Thyroid gland (tissue), 4 donors: ENCODE measurements at regions not wholly inside any gene's neighbourhood (a gene's known extent, or its start where the extent isn't known, plus 50 kb on each side); places are given as distances from the start of the nearest gene placed in this dataset.

Experiments used
- POLR2A ChIP-seq, 2 donors: fragments of 450-650 bp; IDR thresholded peaks; one replicate each; pipeline ENCODE4 v1.6.1; 2017; ENCODE audit warnings: antibody characterized with exemption in 2 of 2, mild to moderate bottlenecking in 2 of 2, moderate library complexity in 1 of 2
- TF ChIP-seq, protein P1 (sequence below), 6 experiments: fragments of 200-600 bp in 3 of 6; fragments of 450-650 bp in 3 of 6; sonication (generic) in 3 of 6; IDR thresholded peaks; one replicate each; pipeline ENCODE4 v1.5.1; 2016 to 2019; ENCODE audit warnings: antibody characterized with exemption in 6 of 6, mild to moderate bottlenecking in 2 of 6, inconsistent platforms in 1 of 6, moderate library complexity in 1 of 6

DNA sequence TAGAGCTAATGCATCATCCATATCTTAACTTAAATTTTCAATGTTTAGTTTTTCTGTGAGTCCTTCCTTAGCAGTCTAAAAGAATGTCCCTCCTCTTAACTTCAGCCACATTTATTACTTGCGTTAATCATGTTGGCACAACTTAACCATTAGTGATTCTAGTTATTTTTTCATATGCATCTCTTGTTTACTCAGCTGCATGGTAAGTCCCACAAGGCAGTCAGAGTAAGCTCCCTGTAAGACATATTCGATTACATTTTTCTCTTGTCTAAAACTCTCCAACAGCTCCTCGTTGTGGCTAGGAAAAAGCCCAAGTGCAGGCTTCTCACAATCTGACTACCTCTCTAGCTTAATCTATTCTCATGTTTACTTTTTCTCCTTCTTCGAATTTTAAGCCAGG is 2045.3 kb upstream of the PIK3C3 start:
- TF ChIP-seq, protein P1, sequence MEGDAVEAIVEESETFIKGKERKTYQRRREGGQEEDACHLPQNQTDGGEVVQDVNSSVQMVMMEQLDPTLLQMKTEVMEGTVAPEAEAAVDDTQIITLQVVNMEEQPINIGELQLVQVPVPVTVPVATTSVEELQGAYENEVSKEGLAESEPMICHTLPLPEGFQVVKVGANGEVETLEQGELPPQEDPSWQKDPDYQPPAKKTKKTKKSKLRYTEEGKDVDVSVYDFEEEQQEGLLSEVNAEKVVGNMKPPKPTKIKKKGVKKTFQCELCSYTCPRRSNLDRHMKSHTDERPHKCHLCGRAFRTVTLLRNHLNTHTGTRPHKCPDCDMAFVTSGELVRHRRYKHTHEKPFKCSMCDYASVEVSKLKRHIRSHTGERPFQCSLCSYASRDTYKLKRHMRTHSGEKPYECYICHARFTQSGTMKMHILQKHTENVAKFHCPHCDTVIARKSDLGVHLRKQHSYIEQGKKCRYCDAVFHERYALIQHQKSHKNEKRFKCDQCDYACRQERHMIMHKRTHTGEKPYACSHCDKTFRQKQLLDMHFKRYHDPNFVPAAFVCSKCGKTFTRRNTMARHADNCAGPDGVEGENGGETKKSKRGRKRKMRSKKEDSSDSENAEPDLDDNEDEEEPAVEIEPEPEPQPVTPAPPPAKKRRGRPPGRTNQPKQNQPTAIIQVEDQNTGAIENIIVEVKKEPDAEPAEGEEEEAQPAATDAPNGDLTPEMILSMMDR (IDR thresholded peaks at IDR 0.05), result no peak
- TF ChIP-seq POLR2A (IDR thresholded peaks at IDR 0.05), result no peak
